HG03196 (cell line): ENCODE measurements at regions not wholly inside any gene's neighbourhood (a gene's known extent, or its start where the extent isn't known, plus 50 kb on each side); places are given as distances from the start of the nearest gene placed in this dataset.
"Not testable (repeated sequence)": the region's sequence is repeated elsewhere in the genome, so short reads cannot be mapped to it uniquely, and the experiment has no call there.

Source experiments
- ATAC-seq: cut with Tn5 transposase; IDR thresholded peaks from one replicate; pipeline ENCODE4 v1.9.1; 2021; ENCODE audit not compliant: unreplicated experiment

GRCh38 chr7:114293289-114294012 lies 121.2 kb upstream of the FOXP2 start:
- no peak for ATAC-seq

GRCh38 chr7:114279901-114280300 lies 134.7 kb upstream of the FOXP2 start:
- no peak for ATAC-seq

DNA sequence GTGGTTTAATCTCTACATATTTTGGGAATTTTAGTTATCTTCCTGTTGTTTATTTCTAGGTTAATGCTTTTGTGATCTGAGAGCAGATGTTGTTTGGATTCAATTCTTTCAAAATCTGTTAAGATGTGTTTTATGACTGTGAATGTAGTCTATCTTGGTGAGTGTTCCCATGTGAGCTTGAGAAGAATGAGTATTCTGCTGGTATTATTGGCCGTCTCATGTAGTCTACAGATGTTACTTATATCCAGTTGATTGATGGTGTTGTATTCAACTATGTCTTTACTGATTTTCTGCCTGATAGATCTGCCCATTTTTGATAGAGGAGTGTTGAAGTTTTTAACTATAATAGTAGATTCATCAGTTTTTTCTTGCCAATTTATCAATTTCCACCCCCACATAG lies 141.4 kb upstream of the FOXP2 start:
- no peak for ATAC-seq

- ATAC-seq = no peak
These were observed 144.9 kb upstream of the FOXP2 start for GRCh38 chr7:114269714-114270113.

DNA sequence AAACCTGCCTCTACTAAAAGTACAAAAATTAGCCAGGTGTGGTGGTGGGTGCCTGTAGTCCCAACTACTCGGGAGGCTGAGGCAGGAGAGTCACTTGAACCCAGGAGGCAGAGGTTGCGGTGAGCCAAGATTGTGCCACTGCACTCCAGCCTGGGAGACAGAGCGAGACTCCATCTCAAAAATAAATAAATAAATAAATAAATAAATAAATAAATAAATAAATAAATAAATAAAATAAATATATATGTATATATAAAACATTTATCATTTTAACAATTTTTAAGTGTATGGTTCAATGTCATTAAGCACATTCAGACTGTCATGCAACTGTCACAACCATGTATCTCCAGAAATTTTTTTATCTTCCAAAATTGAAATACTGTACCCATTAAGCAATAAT lies 147.1 kb upstream of the FOXP2 start:
- not testable (repeated sequence) for ATAC-seq

- no peak for ATAC-seq
These were observed 150.6 kb upstream of the FOXP2 start for GRCh38 chr7:114264023-114264422.

DNA sequence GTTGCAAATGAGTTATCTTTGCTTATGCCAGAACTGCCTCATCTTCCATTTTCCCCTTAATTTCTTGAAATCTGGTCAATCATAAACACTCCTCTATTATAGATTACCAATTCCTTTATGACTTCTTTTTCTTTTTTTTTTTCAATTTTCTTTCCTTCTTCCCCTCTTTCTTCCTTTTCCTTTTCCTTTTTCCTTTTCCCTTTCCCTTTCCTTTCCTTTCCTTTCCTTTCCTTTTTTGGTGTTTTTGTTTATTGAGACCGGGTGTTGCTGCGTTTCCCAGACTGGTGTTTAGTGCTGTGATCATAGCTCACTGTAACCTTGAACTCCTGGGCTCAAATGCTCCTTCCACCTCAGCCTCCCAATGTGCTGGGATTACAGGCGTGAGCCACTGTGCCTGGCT lies 151.4 kb upstream of the FOXP2 start:
- no peak for ATAC-seq

- ATAC-seq = no peak
These were observed 159.2 kb upstream of the FOXP2 start for GRCh38 chr7:114255404-114255841.

GRCh38 chr7:114243646-114244045 lies 171.0 kb upstream of the FOXP2 start:
- no peak for ATAC-seq

GRCh38 chr7:114242992-114243507 lies 171.6 kb upstream of the FOXP2 start:
- no peak for ATAC-seq

GRCh38 chr7:114229246-114229645 lies 185.4 kb upstream of the FOXP2 start:
- ATAC-seq = no peak

DNA sequence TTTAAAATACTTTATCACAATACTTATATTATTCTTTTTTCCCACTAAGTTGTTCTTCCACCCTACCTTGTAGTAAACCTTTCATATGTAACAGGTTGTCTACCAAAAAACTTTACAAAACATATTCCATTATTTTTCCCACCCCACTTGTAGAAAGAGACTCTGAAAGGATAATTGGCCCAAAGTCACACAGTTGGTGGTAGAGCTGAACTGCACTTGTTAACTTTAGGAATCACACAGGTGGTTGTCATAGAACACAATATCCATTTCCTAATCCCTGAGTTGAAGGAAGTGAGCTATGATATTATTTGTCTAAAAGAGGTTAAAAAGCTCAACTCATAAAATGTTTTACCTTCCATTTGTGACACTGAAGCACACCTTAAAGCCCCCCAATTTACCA lies 188.8 kb upstream of the FOXP2 start:
- ATAC-seq = no peak

- no peak for ATAC-seq
These were observed 196.3 kb upstream of the FOXP2 start for GRCh38 chr7:114218283-114218682.

GRCh38 chr7:114217026-114217806 lies 197.4 kb upstream of the FOXP2 start:
- no peak for ATAC-seq

- no peak for ATAC-seq
These were observed 200.1 kb upstream of the FOXP2 start for GRCh38 chr7:114214466-114214865.

DNA sequence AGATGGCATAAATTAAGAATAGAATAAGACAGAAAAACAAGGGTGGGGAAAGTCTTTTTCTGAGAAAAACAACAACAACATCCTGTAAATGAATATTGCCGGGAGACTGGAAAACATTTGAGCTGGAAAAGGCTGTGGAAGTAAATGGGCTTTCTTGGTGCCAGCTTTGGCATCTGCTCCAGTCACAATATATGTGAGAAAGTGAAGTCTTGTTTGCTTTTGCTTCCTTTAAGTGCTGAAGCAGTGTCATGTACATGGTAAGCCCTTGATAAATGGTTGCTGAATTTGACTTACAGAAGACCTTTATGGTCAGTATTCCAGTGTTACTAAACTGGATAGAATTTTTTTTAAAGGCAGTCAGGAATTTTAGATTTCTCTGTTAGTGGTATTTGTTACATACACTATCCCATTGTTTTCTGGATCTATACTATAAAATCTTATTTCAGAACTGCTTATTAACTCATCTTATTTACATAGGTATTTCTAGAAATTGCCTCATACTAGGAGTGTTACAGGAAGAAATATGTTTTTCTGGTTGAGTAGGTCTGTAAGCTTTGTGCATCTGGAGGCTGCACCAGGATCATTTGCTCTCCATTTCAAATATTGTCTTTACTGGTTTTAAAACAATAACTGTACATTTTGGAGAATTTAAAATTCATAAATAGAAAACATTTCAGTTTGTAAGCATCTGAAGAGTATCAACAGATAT lies 201.7 kb upstream of the FOXP2 start:
- no peak for ATAC-seq

DNA sequence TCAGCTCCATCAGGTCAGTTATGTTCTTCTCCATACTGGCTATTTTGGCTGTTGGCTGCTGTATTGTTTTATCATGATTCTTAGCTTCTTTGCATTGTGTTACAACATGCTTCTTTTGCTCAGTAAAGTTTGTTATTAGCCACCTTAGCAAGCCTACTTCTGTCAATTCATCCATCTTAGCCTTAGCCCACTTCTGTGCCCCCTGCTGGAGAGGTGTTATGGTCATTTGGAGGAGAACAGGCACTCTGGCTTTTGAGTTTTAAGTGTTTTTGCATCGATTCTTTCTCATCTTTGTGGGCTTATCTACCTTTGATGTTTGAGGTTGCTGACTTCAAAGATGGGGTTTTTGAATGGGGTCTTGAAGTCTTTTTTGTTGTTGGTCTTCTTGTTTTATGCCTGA lies 204.6 kb upstream of the FOXP2 start:
- no peak for ATAC-seq

DNA sequence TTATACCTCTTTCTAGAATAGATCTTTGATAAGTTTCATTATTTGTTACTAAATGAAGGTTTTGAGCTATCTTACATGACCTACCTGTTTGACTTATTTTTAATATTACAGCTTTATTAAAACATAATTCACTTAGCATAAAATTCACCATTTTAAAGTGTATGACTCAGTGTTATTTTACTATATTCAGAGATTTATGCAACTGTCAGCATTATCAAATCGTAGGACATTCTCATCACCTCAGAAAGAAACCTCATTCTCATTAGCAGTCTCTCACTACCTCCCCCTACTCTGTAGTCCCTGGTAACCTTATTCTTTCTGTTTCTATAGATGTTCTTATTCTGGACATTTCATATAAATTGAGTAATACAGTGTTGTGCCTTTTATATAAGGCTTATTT lies 207.9 kb upstream of the FOXP2 start:
- ATAC-seq = no peak

DNA sequence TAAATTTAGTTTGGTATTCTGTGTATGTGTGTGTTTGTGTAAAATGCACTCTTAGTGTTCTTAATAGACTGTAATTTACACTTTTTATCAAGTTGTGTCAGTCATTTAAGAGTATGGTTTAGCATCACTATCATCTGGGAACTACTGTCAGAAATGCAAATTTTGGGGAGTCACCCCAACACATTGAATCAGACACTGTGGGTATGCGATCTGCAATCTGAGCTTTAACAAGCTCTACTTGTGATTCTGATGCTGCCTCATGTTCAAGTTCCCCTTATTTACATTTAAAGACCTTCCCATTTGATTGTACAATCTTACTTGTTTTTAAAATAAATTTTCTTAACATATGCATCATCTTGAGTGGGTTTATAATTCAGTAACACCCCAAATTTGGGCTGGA lies 218.1 kb upstream of the FOXP2 start:
- ATAC-seq = no peak

DNA sequence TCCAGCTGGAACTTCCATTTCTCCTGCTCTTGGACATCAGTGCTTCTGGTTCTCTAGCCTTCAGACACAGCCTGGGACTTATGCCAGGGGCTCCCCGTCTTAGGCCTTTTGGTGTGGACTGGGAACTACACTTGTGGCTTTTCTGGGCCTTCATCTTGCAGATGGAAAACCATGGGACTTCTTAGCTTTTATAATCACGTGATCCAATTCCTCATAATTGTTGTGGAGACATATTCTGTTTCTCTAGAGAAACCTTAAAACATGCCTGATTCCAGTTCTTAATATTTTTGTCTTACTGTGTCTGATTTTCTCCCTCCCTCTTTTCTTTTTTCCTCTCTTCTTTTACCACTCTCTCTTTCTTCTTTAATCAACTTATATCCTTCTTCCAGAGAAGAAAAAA lies 224.2 kb upstream of the FOXP2 start:
- no peak for ATAC-seq

DNA sequence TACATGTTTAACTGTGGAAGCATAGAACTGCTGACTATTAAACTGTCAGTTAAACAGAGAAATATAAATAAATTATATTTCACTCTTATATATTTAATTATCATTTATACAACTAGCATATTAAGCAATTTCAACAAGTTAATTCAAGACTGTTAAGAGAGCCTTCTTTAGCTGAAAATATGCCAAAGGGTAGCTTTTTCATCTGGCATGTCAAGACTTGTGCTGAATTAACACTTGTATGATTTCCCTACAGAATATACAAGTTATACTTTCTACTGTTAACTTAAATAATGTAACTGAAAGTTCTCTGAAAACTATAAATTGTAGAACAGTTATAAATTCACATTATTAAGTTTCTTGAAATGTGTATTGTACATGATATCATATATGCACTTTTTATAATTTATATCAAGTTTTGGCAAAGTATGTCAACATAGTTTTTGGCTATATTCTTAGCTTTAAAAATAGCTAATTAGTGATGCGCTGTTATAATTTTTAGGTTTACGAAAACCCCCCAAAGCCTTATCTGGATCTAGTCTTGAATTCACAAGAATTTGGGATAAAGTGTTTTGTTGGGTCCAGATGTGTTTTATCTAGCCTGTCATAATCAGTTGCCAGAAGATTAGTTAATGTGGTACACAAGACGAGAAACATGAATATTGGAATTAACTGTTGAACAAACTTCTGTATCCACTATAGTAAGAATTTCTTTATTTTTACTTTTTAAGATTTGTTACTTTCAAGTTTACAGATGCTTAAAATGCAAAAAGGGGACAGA lies 231.1 kb upstream of the FOXP2 start:
- ATAC-seq = no peak
